22Rv1 (cell line): ENCODE measurements at regions not wholly inside any gene's neighbourhood (a gene's known extent, or its start where the extent isn't known, plus 50 kb on each side); places are given as distances from the start of the nearest gene placed in this dataset.

Experiments
- CTCF ChIP-seq: fragments of 450-650 bp; IDR thresholded peaks from 2 replicates; pipeline ENCODE4 v1.5.1; 2017; ENCODE audit warnings: mild to moderate bottlenecking
- ZFX ChIP-seq: fragments of 450-650 bp; IDR thresholded peaks from 2 replicates; pipeline ENCODE4 v1.6.1; 2017; ENCODE audit warnings: antibody characterized with exemption, borderline replicate concordance

GRCh38 chr12:77679686-77680085 is 151.0 kb upstream of the NAV3 start:
- TF ChIP-seq CTCF = no peak
- TF ChIP-seq ZFX = no peak
